Breast epithelium (tissue), 4 donors: ENCODE measurements at regions not wholly inside any gene's neighbourhood (a gene's known extent, or its start where the extent isn't known, plus 50 kb on each side); places are given as distances from the start of the nearest gene placed in this dataset.

Experiments
- DNase-seq, 2 donors: peaks; one replicate each; pipeline ENCODE4 v3.0.0-alpha.2; 2019; ENCODE audit warnings: low spot score in 2 of 2
- H3K27ac ChIP-seq, 2 donors: fragments of 200-600 bp; sonication (generic) in 1 of 2; one replicate each; pipeline ENCODE4 v1.5.1; 2016 to 2019; ENCODE audit warnings: mild to moderate bottlenecking in 1 of 2
- H3K27me3 ChIP-seq, 2 donors: fragments of 200-600 bp; sonication (generic) in 1 of 2; one replicate each; pipeline versions ENCODE4 v1.5.1 to v1.6.0; 2017 to 2019; ENCODE audit warnings: control low read depth in 1 of 2, mild to moderate bottlenecking in 1 of 2
- H3K36me3 ChIP-seq: fragments of 200-600 bp; one replicate; pipeline ENCODE4 v1.5.1; 2019
- H3K4me1 ChIP-seq, 2 donors: fragments of 200-600 bp; sonication (generic); one replicate each; pipeline ENCODE4 v1.5.1; 2016 to 2019; ENCODE audit warnings: control low read depth in 1 of 2
- H3K4me3 ChIP-seq, 3 donors: fragments of 200-600 bp; sonication (generic); 1 replicate in 2 of 3; 2 replicates in 1 of 3; pipeline ENCODE4 v1.5.1; 2016 to 2019; ENCODE audit warnings: mild to moderate bottlenecking in 3 of 3, moderate library complexity in 2 of 3
- H3K9me3 ChIP-seq, 2 donors: fragments of 200-600 bp; sonication (generic) in 1 of 2; one replicate each; pipeline ENCODE4 v1.5.1; 2016 to 2019; ENCODE audit warnings: control low read depth in 1 of 2
- POLR2A ChIP-seq: fragments of 450-650 bp; IDR thresholded peaks from one replicate; pipeline ENCODE4 v1.6.1; 2016; ENCODE audit warnings: antibody characterized with exemption, mild to moderate bottlenecking, moderate library complexity
- POLR2AphosphoS5 ChIP-seq, 3 donors: sonication (generic); formaldehyde crosslinking; IDR thresholded peaks; one replicate each; pipeline ENCODE4 v1.6.1; 2017; ENCODE audit warnings: antibody characterized with exemption in 3 of 3
- intact Hi-C: fragments of 100-400 bp; cut with DNase I; formaldehyde crosslinking; loops from one replicate; pipeline ENCODE4 v1.15.1; 2023; ENCODE audit warnings: low total_unique reads
- TF ChIP-seq, protein P1 (sequence below), 3 donors: fragments of 450-650 bp; IDR thresholded peaks; one replicate each; pipeline ENCODE4 v1.5.1; 2016 to 2017; ENCODE audit warnings: antibody characterized with exemption in 3 of 3, mild to moderate bottlenecking in 3 of 3, moderate library complexity in 3 of 3

GRCh38 chr3:161640181-161640580 lies 143.6 kb downstream of the OTOL1 start:
- Histone ChIP-seq H3K4me1 (no peaks in the 10 kb centered on the region), H3K27ac (no peak overlapping the region), H3K36me3 (no peaks in the 10 kb centered on the region), H3K27me3 (no peaks in the 10 kb centered on the region), H3K9me3 (no peaks in the 10 kb centered on the region), H3K4me3 (no peak overlapping the region)
- TF ChIP-seq, protein P1, sequence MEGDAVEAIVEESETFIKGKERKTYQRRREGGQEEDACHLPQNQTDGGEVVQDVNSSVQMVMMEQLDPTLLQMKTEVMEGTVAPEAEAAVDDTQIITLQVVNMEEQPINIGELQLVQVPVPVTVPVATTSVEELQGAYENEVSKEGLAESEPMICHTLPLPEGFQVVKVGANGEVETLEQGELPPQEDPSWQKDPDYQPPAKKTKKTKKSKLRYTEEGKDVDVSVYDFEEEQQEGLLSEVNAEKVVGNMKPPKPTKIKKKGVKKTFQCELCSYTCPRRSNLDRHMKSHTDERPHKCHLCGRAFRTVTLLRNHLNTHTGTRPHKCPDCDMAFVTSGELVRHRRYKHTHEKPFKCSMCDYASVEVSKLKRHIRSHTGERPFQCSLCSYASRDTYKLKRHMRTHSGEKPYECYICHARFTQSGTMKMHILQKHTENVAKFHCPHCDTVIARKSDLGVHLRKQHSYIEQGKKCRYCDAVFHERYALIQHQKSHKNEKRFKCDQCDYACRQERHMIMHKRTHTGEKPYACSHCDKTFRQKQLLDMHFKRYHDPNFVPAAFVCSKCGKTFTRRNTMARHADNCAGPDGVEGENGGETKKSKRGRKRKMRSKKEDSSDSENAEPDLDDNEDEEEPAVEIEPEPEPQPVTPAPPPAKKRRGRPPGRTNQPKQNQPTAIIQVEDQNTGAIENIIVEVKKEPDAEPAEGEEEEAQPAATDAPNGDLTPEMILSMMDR (IDR thresholded peaks at IDR 0.05) = no peak
- no peak for DNase-seq
- intact Hi-C loops = no loop called here

DNA sequence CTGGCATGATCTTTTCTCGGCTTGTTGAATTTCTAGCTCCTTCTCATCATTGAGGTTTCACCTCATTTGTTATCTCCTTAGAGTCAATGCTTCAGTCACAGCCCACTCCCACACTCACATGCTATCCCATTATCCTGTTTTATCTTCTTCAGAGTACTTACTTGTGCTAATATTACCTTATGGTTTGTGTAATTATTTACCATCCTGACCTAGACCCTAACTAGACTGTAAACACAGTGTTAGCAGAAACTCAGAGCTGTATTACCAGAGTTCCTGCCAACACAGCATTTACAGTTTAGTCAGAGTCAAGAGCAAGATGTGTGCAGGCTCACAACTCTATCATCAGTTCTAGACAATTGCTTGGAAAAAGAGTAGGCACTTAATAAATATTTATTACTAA lies 144.7 kb downstream of the OTOL1 start:
- H3K4me1 ChIP-seq = no peaks in the 10 kb centered on the region
- TF ChIP-seq, protein P1 (IDR thresholded peaks at IDR 0.05) = no peak
- TF ChIP-seq POLR2A = no peak
- no peak for TF ChIP-seq POLR2AphosphoS5 (IDR thresholded peaks at IDR 0.05)
- DNase-seq = no peak
- no peaks in the 10 kb centered on the region for H3K9me3 ChIP-seq
- H3K36me3 ChIP-seq = no peaks in the 10 kb centered on the region
- H3K27ac ChIP-seq = no peak overlapping the region
- no peaks in the 10 kb centered on the region for H3K27me3 ChIP-seq
- H3K4me3 ChIP-seq = no peak overlapping the region
- intact Hi-C loops = no loop called here

DNA sequence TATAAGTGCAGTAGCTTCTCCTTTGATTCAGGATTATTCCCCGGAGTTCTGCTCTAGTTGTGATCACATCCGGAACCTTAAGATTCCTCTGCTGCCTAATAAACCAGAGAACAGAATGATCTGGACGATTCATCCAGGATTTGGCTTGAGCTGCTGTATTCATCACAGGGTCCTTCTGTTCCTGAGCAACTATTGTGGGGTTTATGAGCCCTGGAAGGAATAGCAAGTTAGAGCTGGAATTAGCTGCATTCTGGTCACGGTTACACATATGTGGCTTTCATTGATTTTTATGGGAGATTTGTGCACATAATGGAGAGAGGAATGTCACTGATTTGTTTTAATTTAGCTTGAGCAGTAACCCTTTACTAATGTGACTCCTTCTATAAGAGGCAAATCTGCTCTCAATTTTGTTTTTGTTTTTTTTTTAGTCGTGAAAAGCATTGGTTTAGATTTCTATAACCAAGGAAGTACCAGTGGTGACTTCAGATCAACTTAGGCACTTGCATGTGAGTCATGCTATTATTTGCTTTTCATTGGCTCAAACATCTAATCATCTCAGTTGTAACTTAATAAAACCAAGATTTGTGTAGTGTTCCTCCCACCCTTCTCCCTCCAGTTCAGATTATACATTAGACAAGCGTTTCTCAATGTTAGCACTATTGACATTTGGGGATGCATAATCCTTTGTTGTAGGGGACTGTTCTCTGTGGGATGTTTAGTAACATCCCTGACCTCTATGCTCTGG lies 148.5 kb downstream of the OTOL1 start:
- TF ChIP-seq, protein P1 (IDR thresholded peaks at IDR 0.05) = no peak
- TF ChIP-seq POLR2A (no peak), POLR2AphosphoS5 (IDR thresholded peaks at IDR 0.05) (no peak)
- H3K27ac ChIP-seq = no peak overlapping the region
- no peaks in the 10 kb centered on the region for H3K9me3 ChIP-seq
- no peak overlapping the region for H3K4me3 ChIP-seq
- DNase-seq = no peak
- intact Hi-C loops = no loop called here
- no peaks in the 10 kb centered on the region for H3K36me3 ChIP-seq
- H3K4me1 ChIP-seq = no peaks in the 10 kb centered on the region
- H3K27me3 ChIP-seq = no peaks in the 10 kb centered on the region

DNA sequence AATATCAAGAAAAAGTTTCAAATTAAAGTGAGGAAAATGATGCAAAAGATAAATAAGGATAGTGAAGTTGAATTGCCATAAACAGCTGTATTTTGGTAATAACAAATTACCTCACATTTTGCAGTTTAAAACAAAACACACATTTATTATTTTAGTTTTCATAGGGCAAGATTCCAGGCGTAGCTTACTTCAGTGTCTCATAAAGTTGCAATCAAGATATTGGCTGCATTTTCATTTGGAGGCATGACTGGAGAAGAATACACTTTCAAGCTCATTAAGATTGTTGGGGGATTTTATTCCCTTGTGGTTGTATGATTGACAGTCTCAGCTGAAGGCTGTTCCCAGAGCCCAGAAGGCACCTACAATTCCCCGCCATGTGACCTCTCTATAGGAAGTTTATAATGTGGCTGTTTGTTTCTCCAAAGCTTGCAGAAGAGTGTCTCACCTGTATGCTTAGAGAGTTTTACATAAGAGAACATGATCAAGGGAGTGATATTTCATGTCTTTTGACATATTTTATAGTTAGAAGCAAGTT lies 151.4 kb downstream of the OTOL1 start:
- DNase-seq = no peak
- no peaks in the 10 kb centered on the region for H3K4me1 ChIP-seq
- no peaks in the 10 kb centered on the region for H3K36me3 ChIP-seq
- intact Hi-C loops = no loop called here
- no peaks in the 10 kb centered on the region for H3K27me3 ChIP-seq
- no peak overlapping the region for H3K4me3 ChIP-seq
- H3K27ac ChIP-seq = no peak overlapping the region
- no peaks in the 10 kb centered on the region for H3K9me3 ChIP-seq
- TF ChIP-seq, protein P1 (IDR thresholded peaks at IDR 0.05) = no peak
- no peak for TF ChIP-seq POLR2A
- TF ChIP-seq POLR2AphosphoS5 (IDR thresholded peaks at IDR 0.05) = no peak

DNA sequence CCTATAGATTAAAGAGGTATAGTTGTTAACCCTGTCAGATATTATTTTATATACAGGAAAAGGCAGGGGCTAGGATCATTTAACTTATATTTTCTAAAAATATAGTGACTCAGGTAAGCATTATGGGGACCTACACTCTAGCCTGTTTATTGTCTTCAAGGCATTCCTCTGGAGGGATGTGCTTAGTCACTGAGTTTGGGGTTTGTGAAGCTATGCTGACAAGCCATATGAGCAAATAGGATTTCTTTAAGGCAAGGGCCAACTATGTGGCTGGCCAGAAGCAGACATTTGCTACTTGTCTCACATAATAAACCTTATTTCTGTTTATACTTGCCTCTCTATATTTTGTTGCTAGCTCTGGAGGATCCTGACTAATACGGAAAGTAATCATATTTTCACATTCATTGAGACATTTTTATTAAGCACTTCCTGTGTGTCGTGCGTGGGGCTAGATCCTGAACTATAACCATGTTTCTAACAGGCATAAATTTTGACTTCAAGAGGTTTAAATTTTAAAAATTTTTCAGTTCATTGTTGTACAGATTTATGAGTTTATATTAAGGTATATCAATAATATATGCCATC lies 153.4 kb downstream of the OTOL1 start:
- H3K4me3 ChIP-seq = no peak overlapping the region
- H3K27ac ChIP-seq = no peak overlapping the region
- H3K36me3 ChIP-seq = no peaks in the 10 kb centered on the region
- H3K9me3 ChIP-seq = no peaks in the 10 kb centered on the region
- DNase-seq = no peak
- intact Hi-C loops = no loop called here
- TF ChIP-seq POLR2A (no peak), POLR2AphosphoS5 (IDR thresholded peaks at IDR 0.05) (no peak)
- TF ChIP-seq, protein P1 (IDR thresholded peaks at IDR 0.05) = no peak
- no peaks in the 10 kb centered on the region for H3K27me3 ChIP-seq
- H3K4me1 ChIP-seq = no peaks in the 10 kb centered on the region
